ENCODE measurements at regions not wholly inside any gene's neighbourhood (a gene's known extent, or its start where the extent isn't known, plus 50 kb on each side); places are given as distances from the start of the nearest gene placed in this dataset.

DNA sequence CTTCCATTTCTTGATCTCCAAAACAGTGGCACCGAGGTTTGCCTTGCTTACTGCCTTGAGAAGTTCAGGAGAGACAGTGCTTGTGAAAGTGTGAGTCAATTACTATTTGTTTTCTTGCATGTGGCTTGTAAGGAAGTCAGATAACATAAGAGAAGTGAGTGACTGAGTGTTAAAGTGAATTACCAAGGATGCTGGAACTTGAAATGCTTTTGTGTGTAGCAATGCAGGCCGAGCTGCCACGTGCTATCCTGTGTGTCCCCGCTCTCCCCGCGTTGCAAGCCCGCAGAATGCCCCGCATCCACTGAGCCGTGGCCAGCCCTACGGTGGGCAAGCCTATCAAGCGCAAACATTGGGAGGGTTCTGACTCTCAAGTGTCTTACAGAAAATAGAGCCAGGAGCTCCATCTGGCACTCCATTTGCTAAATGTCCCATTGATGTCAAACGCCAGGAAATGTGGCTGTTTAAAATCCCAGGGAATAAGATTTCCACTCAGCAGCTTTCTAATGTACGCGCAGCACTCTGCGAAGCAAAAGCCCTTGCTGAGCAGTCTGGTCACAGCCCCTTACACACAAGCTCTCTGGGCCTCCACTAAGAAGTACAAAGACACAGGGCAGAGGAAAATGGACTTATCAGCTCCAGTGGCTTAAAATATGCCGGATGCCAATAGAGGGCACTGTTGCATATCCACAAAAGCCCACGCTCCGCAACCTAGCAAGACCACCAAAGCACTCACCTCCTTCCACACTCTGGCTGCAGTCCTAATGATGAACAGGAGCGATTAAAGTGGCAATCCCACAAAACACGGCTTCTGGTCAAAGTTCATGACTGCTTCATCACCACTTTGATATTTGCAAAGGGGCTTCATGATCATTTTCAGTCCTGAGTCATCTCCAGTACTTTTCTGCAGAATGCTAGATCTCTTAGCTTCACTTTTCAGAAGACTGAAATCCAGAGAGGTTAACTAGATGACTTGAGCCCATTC lies 158.0 kb upstream of the ITGB1 start:
- Histone ChIP-seq H3K27ac (ENCODE audit: low read depth, low read length) (no peak overlapping the region), H3K4me3 (ENCODE audit: low read depth, low read length) (no peak overlapping the region), H3K9me3 (ENCODE audit: control insufficient read depth, insufficient read depth, low read length) (no peaks in the 10 kb centered on the region), H3K4me1 (ENCODE audit: control insufficient read depth, insufficient read depth, low read length) (no peaks in the 10 kb centered on the region), H3K27me3 (ENCODE audit: control insufficient read depth, insufficient read depth, low read length) (no peaks in the 10 kb centered on the region), H3K36me3 (ENCODE audit: control insufficient read depth, insufficient read depth, low read length) (no peaks in the 10 kb centered on the region)
- peak in 5 of 6 donors; percentile 59 to 96 (median 64) for DNase-seq (ENCODE audit: low read depth in 4 of 6, low spot score in 6 of 6)
- WGBS (ENCODE audit: insufficient coverage) = 63% methylated on average over 19 of the region's 20 CpGs

DNA sequence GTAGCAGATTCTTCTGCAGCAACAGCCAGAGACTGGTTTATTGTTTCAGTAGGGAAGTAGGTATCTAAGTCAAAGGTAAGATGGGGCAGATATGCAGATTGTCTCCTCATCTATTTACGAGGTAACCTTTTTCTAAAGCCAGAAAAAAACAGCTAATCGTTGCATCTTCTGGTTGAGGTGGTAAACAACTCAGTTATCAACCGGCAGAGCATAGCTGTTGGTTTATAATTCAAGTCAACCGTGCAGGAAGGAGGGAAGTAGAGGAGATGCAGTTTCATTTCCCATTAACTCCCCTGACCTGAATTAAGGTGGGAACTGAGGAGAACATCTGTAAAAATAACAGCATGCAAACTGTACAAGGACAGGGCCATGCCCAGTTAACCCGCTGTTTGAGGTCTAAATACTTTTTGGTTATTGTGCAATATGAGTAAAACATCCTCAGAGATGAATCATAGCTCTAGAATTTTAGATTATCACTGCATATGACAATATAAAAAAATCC lies 156.5 kb upstream of the ITGB1 start:
- H3K4me3 ChIP-seq (ENCODE audit: low read depth, low read length) = no peak overlapping the region
- no peaks in the 10 kb centered on the region for H3K9me3 ChIP-seq (ENCODE audit: control insufficient read depth, insufficient read depth, low read length)
- no peaks in the 10 kb centered on the region for H3K27me3 ChIP-seq (ENCODE audit: control insufficient read depth, insufficient read depth, low read length)
- H3K36me3 ChIP-seq (ENCODE audit: control insufficient read depth, insufficient read depth, low read length) = no peaks in the 10 kb centered on the region
- H3K4me1 ChIP-seq (ENCODE audit: control insufficient read depth, insufficient read depth, low read length) = no peaks in the 10 kb centered on the region
- no peak overlapping the region for H3K27ac ChIP-seq (ENCODE audit: low read depth, low read length)
- no peak for DNase-seq (ENCODE audit: low read depth in 4 of 6, low spot score in 6 of 6)
- WGBS (ENCODE audit: insufficient coverage) = no CpG with 5 or more reads among the region's 5 CpGs

DNA sequence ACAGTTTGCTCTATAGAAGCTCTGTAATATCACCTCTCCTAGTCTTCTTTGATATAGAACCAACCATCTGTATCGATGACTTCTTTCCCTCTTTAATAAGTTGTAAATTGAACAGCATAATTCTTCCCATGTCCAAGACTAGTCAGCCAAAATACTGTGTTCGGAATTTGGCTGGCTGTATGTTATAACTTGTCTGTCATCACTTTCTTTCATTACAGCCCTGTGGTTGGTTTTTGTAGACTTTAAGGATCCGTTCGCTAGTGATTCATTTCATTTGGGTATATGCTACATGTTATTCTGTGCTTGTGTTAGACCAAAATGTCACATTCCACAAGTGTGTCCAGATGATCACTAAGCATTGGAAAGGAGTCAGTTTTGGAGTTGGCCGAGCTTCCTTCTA lies 155.4 kb upstream of the ITGB1 start:
- Histone ChIP-seq H3K27ac (ENCODE audit: low read depth, low read length) (no peak overlapping the region), H3K4me1 (ENCODE audit: control insufficient read depth, insufficient read depth, low read length) (no peaks in the 10 kb centered on the region), H3K36me3 (ENCODE audit: control insufficient read depth, insufficient read depth, low read length) (no peaks in the 10 kb centered on the region), H3K9me3 (ENCODE audit: control insufficient read depth, insufficient read depth, low read length) (no peaks in the 10 kb centered on the region), H3K4me3 (ENCODE audit: low read depth, low read length) (no peak overlapping the region), H3K27me3 (ENCODE audit: control insufficient read depth, insufficient read depth, low read length) (no peaks in the 10 kb centered on the region)
- WGBS (ENCODE audit: insufficient coverage) = no CpG with 5 or more reads among the region's 5 CpGs
- DNase-seq (ENCODE audit: low read depth in 4 of 6, low spot score in 6 of 6) = no peak

DNA sequence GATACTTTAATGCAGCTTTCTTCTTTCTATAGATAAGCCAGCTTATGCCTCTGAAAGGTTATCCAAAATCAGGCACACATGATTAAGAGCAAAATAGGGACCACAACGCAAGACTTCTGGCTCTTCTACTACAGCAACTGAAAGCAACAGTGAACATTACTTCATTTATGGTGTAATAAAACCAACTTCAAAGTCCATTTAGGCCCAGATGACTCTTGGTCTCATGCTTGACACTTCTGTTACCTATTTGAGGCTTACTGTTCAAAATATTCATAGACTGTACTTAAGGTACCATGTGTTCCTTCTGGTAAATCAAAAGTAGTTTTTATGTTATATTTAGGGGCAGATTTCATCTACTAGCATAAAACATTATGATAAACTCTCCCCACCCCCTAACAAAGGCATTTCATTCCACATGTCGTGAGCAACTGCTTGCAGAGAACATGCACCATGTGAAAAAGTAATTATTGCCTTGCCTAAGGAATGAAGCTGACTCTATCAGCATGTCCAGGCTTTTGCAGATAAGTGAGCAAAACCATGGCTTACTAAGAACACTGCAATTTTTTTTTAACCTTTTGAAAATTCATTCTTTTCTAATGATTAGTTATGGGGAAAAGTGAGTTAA lies 154.9 kb upstream of the ITGB1 start:
- no peaks in the 10 kb centered on the region for H3K27me3 ChIP-seq (ENCODE audit: control insufficient read depth, insufficient read depth, low read length)
- H3K4me3 ChIP-seq (ENCODE audit: low read depth, low read length) = no peak overlapping the region
- no peaks in the 10 kb centered on the region for H3K9me3 ChIP-seq (ENCODE audit: control insufficient read depth, insufficient read depth, low read length)
- H3K4me1 ChIP-seq (ENCODE audit: control insufficient read depth, insufficient read depth, low read length) = no peaks in the 10 kb centered on the region
- no peaks in the 10 kb centered on the region for H3K36me3 ChIP-seq (ENCODE audit: control insufficient read depth, insufficient read depth, low read length)
- no CpG with 5 or more reads among the region's 2 CpGs for WGBS (ENCODE audit: insufficient coverage)
- peak in 1 of 6 donors; percentile 28 for DNase-seq (ENCODE audit: low read depth in 4 of 6, low spot score in 6 of 6)
- no peak overlapping the region for H3K27ac ChIP-seq (ENCODE audit: low read depth, low read length)

- Histone ChIP-seq H3K27ac (ENCODE audit: low read depth, low read length) (no peak overlapping the region), H3K4me3 (ENCODE audit: low read depth, low read length) (no peak overlapping the region), H3K27me3 (ENCODE audit: control insufficient read depth, insufficient read depth, low read length) (no peaks in the 10 kb centered on the region), H3K9me3 (ENCODE audit: control insufficient read depth, insufficient read depth, low read length) (no peaks in the 10 kb centered on the region), H3K4me1 (ENCODE audit: control insufficient read depth, insufficient read depth, low read length) (no peaks in the 10 kb centered on the region), H3K36me3 (ENCODE audit: control insufficient read depth, insufficient read depth, low read length) (no peaks in the 10 kb centered on the region)
- DNase-seq (ENCODE audit: low read depth in 4 of 6, low spot score in 6 of 6) = no peak
- WGBS (ENCODE audit: insufficient coverage) = no CpG with 5 or more reads among the region's 7 CpGs
Measured at GRCh38 chr10:33111488-33112051, 153.5 kb upstream of the ITGB1 start.

- DNase-seq (ENCODE audit: low read depth in 4 of 6, low spot score in 6 of 6) = no peak
- Histone ChIP-seq H3K4me1 (ENCODE audit: control insufficient read depth, insufficient read depth, low read length) (no peaks in the 10 kb centered on the region), H3K27me3 (ENCODE audit: control insufficient read depth, insufficient read depth, low read length) (no peaks in the 10 kb centered on the region), H3K36me3 (ENCODE audit: control insufficient read depth, insufficient read depth, low read length) (no peaks in the 10 kb centered on the region), H3K9me3 (ENCODE audit: control insufficient read depth, insufficient read depth, low read length) (no peaks in the 10 kb centered on the region), H3K27ac (ENCODE audit: low read depth, low read length) (no peak overlapping the region), H3K4me3 (ENCODE audit: low read depth, low read length) (no peak overlapping the region)
- WGBS (ENCODE audit: insufficient coverage) = 82% methylated on average over 5 of the region's 7 CpGs
Measured at GRCh38 chr10:33109788-33110469, 151.9 kb upstream of the ITGB1 start.

DNA sequence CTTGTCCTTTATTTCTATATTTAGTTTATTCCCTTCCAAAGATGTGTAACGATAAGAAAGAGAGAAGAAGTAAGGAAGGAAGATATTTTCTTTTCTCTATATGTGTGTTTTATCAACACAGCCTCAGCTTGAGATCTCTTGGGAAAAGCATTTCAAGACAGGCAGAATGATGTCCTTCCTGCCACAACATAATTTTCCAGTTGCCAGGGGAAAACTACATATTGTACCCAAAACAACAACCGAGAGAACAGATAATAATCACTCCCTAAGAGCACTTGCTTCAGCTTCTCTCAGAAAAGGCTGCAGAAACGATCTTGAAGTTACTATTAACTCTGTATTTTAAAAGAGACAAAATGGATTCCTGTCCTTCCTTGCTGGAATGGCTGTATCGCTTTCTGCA lies 151.4 kb upstream of the ITGB1 start:
- H3K9me3 ChIP-seq (ENCODE audit: control insufficient read depth, insufficient read depth, low read length) = no peaks in the 10 kb centered on the region
- H3K27me3 ChIP-seq (ENCODE audit: control insufficient read depth, insufficient read depth, low read length) = no peaks in the 10 kb centered on the region
- no peaks in the 10 kb centered on the region for H3K36me3 ChIP-seq (ENCODE audit: control insufficient read depth, insufficient read depth, low read length)
- DNase-seq (ENCODE audit: low read depth in 4 of 6, low spot score in 6 of 6) = no peak
- 29% methylated on average over 2 of the region's 4 CpGs for WGBS (ENCODE audit: insufficient coverage)
- no peak overlapping the region for H3K27ac ChIP-seq (ENCODE audit: low read depth, low read length)
- H3K4me1 ChIP-seq (ENCODE audit: control insufficient read depth, insufficient read depth, low read length) = no peaks in the 10 kb centered on the region
- H3K4me3 ChIP-seq (ENCODE audit: low read depth, low read length) = no peak overlapping the region

DNA sequence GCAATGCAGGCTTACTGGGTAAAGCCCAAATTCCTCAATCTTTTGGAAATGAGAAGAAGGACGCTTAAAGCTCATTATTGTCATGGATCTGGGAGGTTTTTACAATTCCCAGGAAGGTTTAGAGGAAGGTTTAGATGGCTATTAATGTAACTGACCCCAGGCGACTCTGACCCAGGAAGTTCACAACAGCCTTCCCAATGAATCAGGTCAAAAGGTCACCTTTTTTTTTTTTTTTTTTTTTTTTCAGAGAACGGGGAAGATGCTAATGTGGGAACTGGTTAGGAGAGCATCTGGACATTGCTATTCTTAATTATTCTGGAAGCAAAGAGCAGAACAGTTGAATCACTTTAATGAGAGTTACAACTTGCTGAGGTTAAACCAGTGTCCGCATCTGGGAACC lies 149.9 kb upstream of the ITGB1 start:
- Histone ChIP-seq H3K36me3 (ENCODE audit: control insufficient read depth, insufficient read depth, low read length) (no peaks in the 10 kb centered on the region), H3K4me3 (ENCODE audit: low read depth, low read length) (no peak overlapping the region), H3K27ac (ENCODE audit: low read depth, low read length) (no peak overlapping the region), H3K9me3 (ENCODE audit: control insufficient read depth, insufficient read depth, low read length) (no peaks in the 10 kb centered on the region), H3K27me3 (ENCODE audit: control insufficient read depth, insufficient read depth, low read length) (no peaks in the 10 kb centered on the region), H3K4me1 (ENCODE audit: control insufficient read depth, insufficient read depth, low read length) (no peaks in the 10 kb centered on the region)
- DNase-seq (ENCODE audit: low read depth in 4 of 6, low spot score in 6 of 6) = no peak
- WGBS (ENCODE audit: insufficient coverage) = 50% methylated on average over 1 of the region's 4 CpGs

DNA sequence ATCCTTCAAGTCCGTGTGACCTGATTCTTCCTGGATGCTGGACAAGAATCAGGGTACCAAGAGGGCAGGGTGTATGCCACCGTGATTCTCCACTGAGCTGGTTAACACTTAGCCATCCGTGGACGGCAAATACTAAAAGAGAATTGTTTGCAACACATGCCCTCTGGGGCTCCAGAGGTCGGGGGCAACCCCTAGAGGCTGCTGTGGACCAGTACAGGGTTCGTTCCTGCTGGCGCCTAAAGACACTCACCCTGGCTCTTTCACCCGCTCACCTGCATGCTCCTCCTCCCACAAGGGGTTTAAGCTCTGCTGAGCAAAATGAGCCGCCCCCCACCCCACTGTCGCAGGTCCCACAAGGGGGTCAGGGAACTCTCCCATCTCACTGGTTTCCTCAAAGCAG lies 148.7 kb upstream of the ITGB1 start:
- Histone ChIP-seq H3K9me3 (ENCODE audit: control insufficient read depth, insufficient read depth, low read length) (no peaks in the 10 kb centered on the region), H3K4me3 (ENCODE audit: low read depth, low read length) (no peak overlapping the region), H3K27ac (ENCODE audit: low read depth, low read length) (no peak overlapping the region), H3K4me1 (ENCODE audit: control insufficient read depth, insufficient read depth, low read length) (no peaks in the 10 kb centered on the region), H3K27me3 (ENCODE audit: control insufficient read depth, insufficient read depth, low read length) (no peaks in the 10 kb centered on the region), H3K36me3 (ENCODE audit: control insufficient read depth, insufficient read depth, low read length) (no peaks in the 10 kb centered on the region)
- whole genome bisulfite sequencing (ENCODE audit: insufficient coverage) = 82% methylated on average over 7 of the region's 10 CpGs
- no peak for DNase-seq (ENCODE audit: low read depth in 4 of 6, low spot score in 6 of 6)
